Smooth muscle cell (in vitro differentiated cells): ENCODE measurements at regions not wholly inside any gene's neighbourhood (a gene's known extent, or its start where the extent isn't known, plus 50 kb on each side); places are given as distances from the start of the nearest gene placed in this dataset.
"Not testable (repeated sequence)": the region's sequence is repeated elsewhere in the genome, so short reads cannot be mapped to it uniquely, and the experiment has no call there.

Experiments
- DNase-seq: peaks from one replicate; lab custom pipeline; 2025; ENCODE audit not compliant: unreplicated experiment; lab: John Stamatoyannopoulos, UW
- H2AFZ ChIP-seq: fragments of 200-600 bp; sonication (generic); 2 replicates; pipeline ENCODE4 v1.6.0; 2016; ENCODE audit warnings: antibody characterized with exemption, low read depth, mild to moderate bottlenecking
- H3F3A ChIP-seq: fragments of 200-600 bp; sonication (generic); 2 replicates; pipeline ENCODE4 v1.6.0; 2017; ENCODE audit warnings: antibody characterized with exemption, low read depth
- H3K27ac ChIP-seq: fragments of 200-600 bp; sonication (generic); 2 replicates; pipeline ENCODE4 v1.5.1; 2016; ENCODE audit warnings: low read depth, mild to moderate bottlenecking
- H3K27me3 ChIP-seq: fragments of 200-600 bp; sonication (generic); 2 replicates; pipeline ENCODE4 v1.6.1; 2016; ENCODE audit warnings: low read depth, mild to moderate bottlenecking
- H3K36me3 ChIP-seq: fragments of 200-600 bp; sonication (generic); 2 replicates; pipeline ENCODE4 v1.5.1; 2016; ENCODE audit warnings: low read depth
- H3K4me1 ChIP-seq: fragments of 200-600 bp; sonication (generic); 2 replicates; pipeline ENCODE4 v1.5.1; 2016; ENCODE audit warnings: low read depth
- H3K4me2 ChIP-seq: fragments of 200-600 bp; sonication (generic); 2 replicates; pipeline ENCODE4 v1.6.0; 2016; ENCODE audit warnings: mild to moderate bottlenecking
- H3K4me3 ChIP-seq: fragments of 200-600 bp; sonication (generic); 2 replicates; pipeline ENCODE4 v1.5.1; 2016; ENCODE audit warnings: mild to moderate bottlenecking
- H3K79me2 ChIP-seq: fragments of 200-600 bp; sonication (generic); 2 replicates; pipeline ENCODE4 v1.6.0; 2016; ENCODE audit warnings: low read depth, mild to moderate bottlenecking
- H3K9ac ChIP-seq: fragments of 200-600 bp; sonication (generic); 2 replicates; pipeline ENCODE4 v1.6.0; 2016; ENCODE audit warnings: low read depth
- H3K9me3 ChIP-seq: fragments of 200-600 bp; sonication (generic); replicated peaks from 2 replicates; pipeline ENCODE4 v1.5.1; 2016; ENCODE audit warnings: low read depth
- H4K20me1 ChIP-seq: fragments of 200-600 bp; sonication (generic); 2 replicates; pipeline ENCODE4 v1.6.0; 2016; ENCODE audit warnings: low read depth
- WGBS: methylation state at CpG from one replicate; pipeline ENCODE4 v1.1.7; 2016; ENCODE audit warnings: low lambda C conversion rate; 5-methylcytosine and 5-hydroxymethylcytosine counted together
- TF ChIP-seq, protein P1 (sequence below): fragments of 200-600 bp; sonication (generic); IDR thresholded peaks from 2 replicates; pipeline ENCODE4 v1.5.1; 2017; ENCODE audit warnings: borderline replicate concordance, mild to moderate bottlenecking, antibody characterized with exemption; ENCODE audit not compliant: insufficient read depth, poor library complexity, severe bottlenecking

DNA sequence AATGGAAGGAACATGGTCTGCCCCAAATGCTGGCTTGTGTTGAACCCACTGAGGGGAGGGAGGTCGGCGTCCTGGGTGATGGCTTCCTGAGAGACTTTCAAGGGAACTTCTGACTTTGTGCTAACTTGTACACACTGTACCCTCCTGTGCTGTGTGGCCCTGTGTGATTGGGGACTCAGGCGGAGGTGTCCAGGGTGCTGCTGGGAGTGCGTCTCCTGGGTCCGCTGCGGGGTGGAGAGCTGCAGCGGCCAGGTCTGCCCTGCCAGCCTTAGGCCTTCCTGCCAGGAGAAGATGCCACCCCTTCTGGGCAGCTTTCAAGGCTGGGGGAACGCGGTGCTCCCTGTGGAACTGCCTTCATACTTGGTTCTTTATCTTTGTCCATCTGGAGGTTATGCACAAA is 170.1 kb downstream of the URI1 start:
- H2AFZ ChIP-seq: no peak overlapping the region
- no peaks in the 10 kb centered on the region for H3K79me2 ChIP-seq
- no peak overlapping the region for H3K9ac ChIP-seq
- no peaks in the 10 kb centered on the region for H3K36me3 ChIP-seq
- H3F3A ChIP-seq: no peaks in the 10 kb centered on the region
- H3K4me3 ChIP-seq: no peak overlapping the region
- H3K4me1 ChIP-seq: no peaks in the 10 kb centered on the region
- no peak overlapping the region for H3K4me2 ChIP-seq
- TF ChIP-seq, protein P1, sequence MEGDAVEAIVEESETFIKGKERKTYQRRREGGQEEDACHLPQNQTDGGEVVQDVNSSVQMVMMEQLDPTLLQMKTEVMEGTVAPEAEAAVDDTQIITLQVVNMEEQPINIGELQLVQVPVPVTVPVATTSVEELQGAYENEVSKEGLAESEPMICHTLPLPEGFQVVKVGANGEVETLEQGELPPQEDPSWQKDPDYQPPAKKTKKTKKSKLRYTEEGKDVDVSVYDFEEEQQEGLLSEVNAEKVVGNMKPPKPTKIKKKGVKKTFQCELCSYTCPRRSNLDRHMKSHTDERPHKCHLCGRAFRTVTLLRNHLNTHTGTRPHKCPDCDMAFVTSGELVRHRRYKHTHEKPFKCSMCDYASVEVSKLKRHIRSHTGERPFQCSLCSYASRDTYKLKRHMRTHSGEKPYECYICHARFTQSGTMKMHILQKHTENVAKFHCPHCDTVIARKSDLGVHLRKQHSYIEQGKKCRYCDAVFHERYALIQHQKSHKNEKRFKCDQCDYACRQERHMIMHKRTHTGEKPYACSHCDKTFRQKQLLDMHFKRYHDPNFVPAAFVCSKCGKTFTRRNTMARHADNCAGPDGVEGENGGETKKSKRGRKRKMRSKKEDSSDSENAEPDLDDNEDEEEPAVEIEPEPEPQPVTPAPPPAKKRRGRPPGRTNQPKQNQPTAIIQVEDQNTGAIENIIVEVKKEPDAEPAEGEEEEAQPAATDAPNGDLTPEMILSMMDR: no peak
- DNase-seq: no peak
- no peaks in the 10 kb centered on the region for H4K20me1 ChIP-seq
- no peak overlapping the region for H3K27ac ChIP-seq
- no peaks in the 10 kb centered on the region for H3K9me3 ChIP-seq
- H3K27me3 ChIP-seq: no peaks in the 10 kb centered on the region
- 97% methylated on average over 9 of the region's 9 CpGs for WGBS

DNA sequence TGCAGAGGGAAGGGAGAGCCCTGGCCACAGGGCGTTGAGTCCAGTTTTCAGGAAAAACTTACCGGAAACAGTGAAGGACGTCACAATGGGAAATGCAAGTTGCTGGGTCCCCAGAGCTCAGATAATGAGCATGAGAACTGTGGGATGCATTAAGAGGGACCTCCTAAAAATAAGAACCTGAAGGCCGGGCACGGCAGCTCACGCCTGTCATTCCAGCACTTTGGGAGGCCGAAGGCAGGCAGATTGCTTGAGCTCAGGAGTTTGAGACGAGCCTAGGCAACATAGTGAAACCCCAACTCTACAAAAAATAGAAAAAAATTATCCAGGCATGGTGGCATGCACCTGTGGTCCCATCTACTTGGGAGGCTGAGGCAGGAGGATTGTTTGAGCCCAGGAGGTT is 170.6 kb downstream of the URI1 start:
- TF ChIP-seq, protein P1: no peak
- WGBS: 91% methylated on average over 8 of the region's 8 CpGs

GRCh38 chr19:30113186-30113585 is 171.1 kb downstream of the URI1 start:
- H3K9me3 ChIP-seq: no peaks in the 10 kb centered on the region
- H3K79me2 ChIP-seq: no peaks in the 10 kb centered on the region
- H3K36me3 ChIP-seq: no peaks in the 10 kb centered on the region
- H3K4me3 ChIP-seq: no peak overlapping the region
- no peak overlapping the region for H3K4me2 ChIP-seq
- no peaks in the 10 kb centered on the region for H4K20me1 ChIP-seq
- no peak for DNase-seq
- H3K9ac ChIP-seq: no peak overlapping the region
- no peak overlapping the region for H3K27ac ChIP-seq
- H3K4me1 ChIP-seq: no peaks in the 10 kb centered on the region
- no peaks in the 10 kb centered on the region for H3K27me3 ChIP-seq
- TF ChIP-seq, protein P1: no peak
- no peak overlapping the region for H2AFZ ChIP-seq
- H3F3A ChIP-seq: no peaks in the 10 kb centered on the region
- WGBS: 71% methylated on average over 5 of the region's 5 CpGs

More for the DNA sequence above, 170.6 kb downstream of the URI1 start:
- Histone ChIP-seq H2AFZ (no peak overlapping the region), H3K27me3 (no peaks in the 10 kb centered on the region), H3F3A (no peaks in the 10 kb centered on the region), H3K79me2 (no peaks in the 10 kb centered on the region), H4K20me1 (no peaks in the 10 kb centered on the region), H3K4me3 (no peak overlapping the region), H3K27ac (no peak overlapping the region), H3K9ac (no peak overlapping the region), H3K4me2 (no peak overlapping the region), H3K9me3 (no peaks in the 10 kb centered on the region), H3K36me3 (no peaks in the 10 kb centered on the region), H3K4me1 (no peaks in the 10 kb centered on the region)
- no peak for DNase-seq

DNA sequence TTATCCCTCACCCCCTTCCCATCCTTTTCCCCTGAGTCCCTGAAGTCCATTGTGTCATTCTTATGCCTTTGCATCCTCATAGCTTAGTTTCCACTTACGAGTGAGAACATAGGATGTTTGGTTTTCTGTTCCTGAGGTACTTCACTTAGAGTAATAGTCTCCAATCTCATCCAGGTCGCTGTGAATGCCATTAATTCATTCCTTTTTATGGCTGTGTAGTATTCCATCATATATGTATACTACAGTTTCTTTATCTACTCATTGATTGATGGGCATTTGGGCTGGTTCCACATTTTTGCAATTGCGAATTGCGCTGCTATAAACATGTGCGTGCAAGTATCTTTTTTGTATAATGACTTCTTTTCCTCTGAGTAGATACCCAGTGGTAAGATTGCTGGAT is 172.1 kb downstream of the URI1 start:
- H3K4me2 ChIP-seq, H2AFZ ChIP-seq, DNase-seq, H4K20me1 ChIP-seq, H3K36me3 ChIP-seq, H3K4me1 ChIP-seq, H3K79me2 ChIP-seq, H3K9me3 ChIP-seq, H3K27me3 ChIP-seq, H3K27ac ChIP-seq, H3K9ac ChIP-seq, H3F3A ChIP-seq, H3K4me3 ChIP-seq: not testable (repeated sequence)
- 87% methylated on average over 5 of the region's 5 CpGs for WGBS
